ENCODE measurements at regions not wholly inside any gene's neighbourhood (a gene's known extent, or its start where the extent isn't known, plus 50 kb on each side); places are given as distances from the start of the nearest gene placed in this dataset.
A peak's percentile ranks its signal among the peaks of the same experiment; 100 is the strongest.

DNA sequence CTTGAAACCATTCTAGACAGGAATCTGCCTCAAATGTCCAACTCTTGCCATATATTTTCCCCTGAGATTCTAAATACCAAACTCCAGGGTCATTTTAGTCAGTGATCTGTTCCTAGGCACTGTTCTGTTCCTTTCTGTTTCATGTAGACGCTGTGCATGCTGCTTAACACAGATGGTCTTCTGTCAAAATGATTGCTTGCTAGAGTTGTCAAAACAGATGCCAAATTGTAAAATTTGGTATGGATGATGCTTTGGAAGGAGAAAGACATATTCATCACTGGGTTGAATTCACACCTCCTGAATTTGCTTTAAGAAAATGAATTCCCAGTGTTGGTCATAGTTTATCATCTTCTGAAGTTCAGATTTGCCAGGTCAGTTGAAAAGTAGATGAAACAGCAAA is 425.9 kb downstream of the ETS1 start (continued):
- TF ChIP-seq, protein P1, sequence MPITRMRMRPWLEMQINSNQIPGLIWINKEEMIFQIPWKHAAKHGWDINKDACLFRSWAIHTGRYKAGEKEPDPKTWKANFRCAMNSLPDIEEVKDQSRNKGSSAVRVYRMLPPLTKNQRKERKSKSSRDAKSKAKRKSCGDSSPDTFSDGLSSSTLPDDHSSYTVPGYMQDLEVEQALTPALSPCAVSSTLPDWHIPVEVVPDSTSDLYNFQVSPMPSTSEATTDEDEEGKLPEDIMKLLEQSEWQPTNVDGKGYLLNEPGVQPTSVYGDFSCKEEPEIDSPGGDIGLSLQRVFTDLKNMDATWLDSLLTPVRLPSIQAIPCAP (CRISPR knock-in tag; IDR thresholded peaks at IDR 0.05) = no peak
- TF ChIP-seq, protein P2, sequence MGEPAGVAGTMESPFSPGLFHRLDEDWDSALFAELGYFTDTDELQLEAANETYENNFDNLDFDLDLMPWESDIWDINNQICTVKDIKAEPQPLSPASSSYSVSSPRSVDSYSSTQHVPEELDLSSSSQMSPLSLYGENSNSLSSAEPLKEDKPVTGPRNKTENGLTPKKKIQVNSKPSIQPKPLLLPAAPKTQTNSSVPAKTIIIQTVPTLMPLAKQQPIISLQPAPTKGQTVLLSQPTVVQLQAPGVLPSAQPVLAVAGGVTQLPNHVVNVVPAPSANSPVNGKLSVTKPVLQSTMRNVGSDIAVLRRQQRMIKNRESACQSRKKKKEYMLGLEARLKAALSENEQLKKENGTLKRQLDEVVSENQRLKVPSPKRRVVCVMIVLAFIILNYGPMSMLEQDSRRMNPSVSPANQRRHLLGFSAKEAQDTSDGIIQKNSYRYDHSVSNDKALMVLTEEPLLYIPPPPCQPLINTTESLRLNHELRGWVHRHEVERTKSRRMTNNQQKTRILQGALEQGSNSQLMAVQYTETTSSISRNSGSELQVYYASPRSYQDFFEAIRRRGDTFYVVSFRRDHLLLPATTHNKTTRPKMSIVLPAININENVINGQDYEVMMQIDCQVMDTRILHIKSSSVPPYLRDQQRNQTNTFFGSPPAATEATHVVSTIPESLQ (CRISPR knock-in tag; IDR thresholded peaks at IDR 0.05) = no peak
- no peak for TF ChIP-seq FOXJ3 (CRISPR knock-in tag; IDR thresholded peaks at IDR 0.05; ENCODE audit: borderline replicate concordance)
- TF ChIP-seq, protein P3, sequence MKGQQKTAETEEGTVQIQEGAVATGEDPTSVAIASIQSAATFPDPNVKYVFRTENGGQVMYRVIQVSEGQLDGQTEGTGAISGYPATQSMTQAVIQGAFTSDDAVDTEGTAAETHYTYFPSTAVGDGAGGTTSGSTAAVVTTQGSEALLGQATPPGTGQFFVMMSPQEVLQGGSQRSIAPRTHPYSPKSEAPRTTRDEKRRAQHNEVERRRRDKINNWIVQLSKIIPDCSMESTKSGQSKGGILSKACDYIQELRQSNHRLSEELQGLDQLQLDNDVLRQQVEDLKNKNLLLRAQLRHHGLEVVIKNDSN (CRISPR knock-in tag; IDR thresholded peaks at IDR 0.05) = no peak

DNA sequence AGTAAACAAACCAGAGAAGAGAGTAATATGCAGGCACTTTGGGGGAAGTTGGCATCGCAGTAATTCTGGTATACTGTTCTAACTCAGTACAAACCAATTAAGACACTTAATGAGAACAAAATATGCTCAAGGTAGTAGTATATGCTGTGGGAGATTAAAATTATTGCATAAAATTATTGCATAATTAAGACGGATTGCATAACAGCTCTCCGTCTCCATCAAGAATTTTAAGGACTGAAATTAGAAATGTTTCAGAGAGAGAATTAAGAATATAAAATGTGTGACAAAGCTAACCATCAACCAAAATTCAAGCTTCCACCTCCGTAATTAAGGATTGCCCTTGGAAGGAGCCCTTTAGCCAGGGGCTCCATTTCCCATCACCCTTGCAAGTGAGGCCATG is 428.5 kb downstream of the ETS1 start:
- CTCF ChIA-PET = interaction anchor here (1.5 to 2.7 kb wide), 6 partner anchors 9 to 428 kb away, joined by 3 to 66 read pairs (median 14); partner anchors contain the start of gene ETS1
- H3K9me3 Mint-ChIP-seq = no peaks in the 10 kb centered on the region
- no peak for TF ChIP-seq TP53 (CRISPR knock-in tag; IDR thresholded peaks at IDR 0.05)
- no peak for TF ChIP-seq ZNF416 (CRISPR knock-in tag; IDR thresholded peaks at IDR 0.05)
- POLR2A ChIA-PET = no interaction called here
- H3K27me3 Mint-ChIP-seq (ENCODE audit: low read depth) = no peaks in the 10 kb centered on the region; the same call in 1 of the 2 replicates
- DNase-seq (ENCODE audit: low spot score) (no peak), ATAC-seq (no peak)
- no peaks in the 10 kb centered on the region for H3K4me1 Mint-ChIP-seq
- no peak overlapping the region for H3K4me3 Mint-ChIP-seq
- no peak overlapping the region for H3K27ac Mint-ChIP-seq
- H3K36me3 Mint-ChIP-seq = no peaks in the 10 kb centered on the region

DNA sequence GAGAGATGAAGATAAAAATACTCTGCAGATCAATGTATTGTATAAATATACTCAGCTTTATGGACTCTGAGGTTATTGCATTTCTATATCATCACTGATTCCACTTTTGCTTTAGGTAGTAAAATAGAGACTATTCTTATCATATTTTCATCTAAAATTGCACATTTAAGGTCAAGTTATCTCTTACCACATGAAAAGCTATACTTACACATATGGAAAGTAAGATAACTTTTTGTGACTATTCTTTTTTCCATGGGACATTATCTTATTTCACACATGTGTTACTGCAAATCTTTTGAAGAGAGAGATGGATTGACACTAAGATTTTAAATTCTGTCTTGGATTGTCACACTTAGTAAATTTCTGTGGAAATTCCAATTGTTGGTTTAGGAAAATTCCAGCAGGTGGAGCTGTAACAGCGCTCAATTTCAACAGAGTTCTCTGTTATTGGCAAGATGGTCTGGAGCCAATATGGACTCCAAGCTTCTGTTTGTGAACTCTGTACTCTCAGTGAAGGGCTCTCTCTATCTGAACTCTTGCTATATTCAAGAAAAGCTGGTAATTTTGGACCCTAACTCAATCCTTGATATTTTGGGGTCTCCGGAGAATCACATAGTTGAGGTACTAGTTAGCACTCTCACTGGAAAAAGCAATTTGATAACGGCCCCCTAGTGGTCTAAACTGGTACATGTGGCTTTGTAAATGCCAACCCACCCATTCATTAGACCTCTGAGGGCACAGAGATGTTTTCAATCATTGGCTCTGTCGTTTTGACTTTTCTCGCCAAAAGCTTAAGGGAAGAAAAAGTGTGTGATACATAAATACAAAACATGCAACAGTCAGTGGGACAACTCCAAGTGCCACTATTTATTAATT is 429.7 kb downstream of the ETS1 start:
- CTCF ChIA-PET = interaction anchor here (0.5 to 2.7 kb wide), 74 partner anchors 9 to 798 kb away, joined by 3 to 66 read pairs (median 3); partner anchors contain the start of genes ETS1 and KCNJ5
- Mint-ChIP-seq H3K9me3 (no peaks in the 10 kb centered on the region), H3K27ac (no peak overlapping the region), H3K4me1 (no peaks in the 10 kb centered on the region), H3K27me3 (ENCODE audit: low read depth) (no peaks in the 10 kb centered on the region; the same call in 1 of the 2 replicates), H3K4me3 (peak overlapping the region; percentile 49), H3K36me3 (no peaks in the 10 kb centered on the region)
- ATAC-seq = peak; percentile 87
- POLR2A ChIA-PET = interaction anchor here (0.6 kb wide), 1 partner anchor 13 kb away, joined by 3 read pairs; no protein-coding TSS in a partner anchor
- DNase-seq (ENCODE audit: low spot score) = peak; percentile 47
- TF ChIP-seq SOX15 (CRISPR knock-in tag; IDR thresholded peaks at IDR 0.05) = no peak
- TF ChIP-seq, protein P4, sequence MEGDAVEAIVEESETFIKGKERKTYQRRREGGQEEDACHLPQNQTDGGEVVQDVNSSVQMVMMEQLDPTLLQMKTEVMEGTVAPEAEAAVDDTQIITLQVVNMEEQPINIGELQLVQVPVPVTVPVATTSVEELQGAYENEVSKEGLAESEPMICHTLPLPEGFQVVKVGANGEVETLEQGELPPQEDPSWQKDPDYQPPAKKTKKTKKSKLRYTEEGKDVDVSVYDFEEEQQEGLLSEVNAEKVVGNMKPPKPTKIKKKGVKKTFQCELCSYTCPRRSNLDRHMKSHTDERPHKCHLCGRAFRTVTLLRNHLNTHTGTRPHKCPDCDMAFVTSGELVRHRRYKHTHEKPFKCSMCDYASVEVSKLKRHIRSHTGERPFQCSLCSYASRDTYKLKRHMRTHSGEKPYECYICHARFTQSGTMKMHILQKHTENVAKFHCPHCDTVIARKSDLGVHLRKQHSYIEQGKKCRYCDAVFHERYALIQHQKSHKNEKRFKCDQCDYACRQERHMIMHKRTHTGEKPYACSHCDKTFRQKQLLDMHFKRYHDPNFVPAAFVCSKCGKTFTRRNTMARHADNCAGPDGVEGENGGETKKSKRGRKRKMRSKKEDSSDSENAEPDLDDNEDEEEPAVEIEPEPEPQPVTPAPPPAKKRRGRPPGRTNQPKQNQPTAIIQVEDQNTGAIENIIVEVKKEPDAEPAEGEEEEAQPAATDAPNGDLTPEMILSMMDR (IDR thresholded peaks at IDR 0.05) = peak; percentile 89

DNA sequence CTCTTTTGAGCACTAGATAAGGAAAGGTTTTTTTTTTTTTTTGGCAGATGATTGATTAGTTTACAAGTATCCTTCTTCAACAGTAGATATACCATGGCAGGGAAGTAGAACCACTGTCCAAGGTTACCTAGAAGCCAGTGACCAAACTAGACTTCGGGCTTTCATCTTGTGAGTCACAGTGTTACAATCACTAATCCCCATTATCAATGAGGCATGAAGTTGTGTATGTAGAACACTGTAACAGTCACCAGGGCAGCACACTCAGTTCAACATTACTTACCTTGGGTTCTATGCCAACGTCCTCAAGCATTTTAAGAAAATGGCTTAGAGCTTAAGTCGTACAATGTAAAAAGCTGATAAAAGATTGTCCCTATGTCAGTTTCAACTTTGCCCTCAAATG is 430.9 kb downstream of the ETS1 start:
- Mint-ChIP-seq H3K4me1 (no peaks in the 10 kb centered on the region), H3K4me3 (no peak overlapping the region), H3K9me3 (no peaks in the 10 kb centered on the region), H3K27me3 (ENCODE audit: low read depth) (no peaks in the 10 kb centered on the region; the same call in 1 of the 2 replicates), H3K27ac (no peak overlapping the region), H3K36me3 (no peaks in the 10 kb centered on the region)
- no peak for ATAC-seq
- CTCF ChIA-PET = interaction anchor here (0.6 to 2.7 kb wide), 9 partner anchors 8 to 476 kb away, joined by 3 to 66 read pairs (median 8); no protein-coding TSS in a partner anchor
- POLR2A ChIA-PET = no interaction called here
- DNase-seq (ENCODE audit: low spot score) = no peak
- TF ChIP-seq ZNF138 (CRISPR knock-in tag; conservative IDR thresholded peaks at IDR 0.05) (no peak), NFATC4 (CRISPR knock-in tag; IDR thresholded peaks at IDR 0.05) (no peak), NR3C1 (CRISPR knock-in tag; conservative IDR thresholded peaks at IDR 0.05; ENCODE audit: low read depth) (no peak), ETV6 (CRISPR knock-in tag; IDR thresholded peaks at IDR 0.05) (no peak)
- TF ChIP-seq, protein P5, sequence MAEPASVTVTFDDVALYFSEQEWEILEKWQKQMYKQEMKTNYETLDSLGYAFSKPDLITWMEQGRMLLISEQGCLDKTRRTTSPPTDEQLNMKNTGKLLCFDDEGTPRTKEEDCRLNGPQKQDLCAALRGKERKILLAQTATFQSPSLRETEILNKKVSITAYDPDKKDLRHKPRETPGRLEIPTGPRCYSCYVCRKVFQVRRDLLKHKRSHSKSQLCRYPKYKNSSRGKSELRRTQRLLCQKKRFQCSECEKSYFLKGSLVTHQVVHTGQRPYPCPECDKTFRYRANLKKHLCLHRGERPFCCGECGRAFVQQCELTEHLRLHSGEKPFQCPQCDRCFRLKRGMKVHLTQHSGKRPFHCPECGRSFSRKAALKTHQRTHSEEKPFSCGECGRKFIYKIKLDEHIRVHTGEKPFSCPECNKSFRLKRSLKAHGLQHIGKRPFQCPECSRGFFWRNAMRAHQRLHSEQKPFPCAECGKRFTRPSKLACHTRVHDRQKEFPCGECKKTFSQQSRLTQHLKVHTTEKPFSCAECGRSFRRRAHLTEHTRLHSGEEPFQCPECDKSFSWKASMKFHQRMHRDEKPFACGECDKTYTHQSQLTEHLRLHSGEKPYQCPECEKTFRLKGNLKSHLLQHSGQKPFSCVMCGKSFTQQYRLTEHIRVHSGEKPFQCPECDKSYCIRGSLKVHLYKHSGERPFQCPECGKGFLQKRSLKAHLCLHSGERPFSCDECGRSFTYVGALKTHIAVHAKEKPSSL (CRISPR knock-in tag; conservative IDR thresholded peaks at IDR 0.05) = no peak
- TF ChIP-seq, protein P6, sequence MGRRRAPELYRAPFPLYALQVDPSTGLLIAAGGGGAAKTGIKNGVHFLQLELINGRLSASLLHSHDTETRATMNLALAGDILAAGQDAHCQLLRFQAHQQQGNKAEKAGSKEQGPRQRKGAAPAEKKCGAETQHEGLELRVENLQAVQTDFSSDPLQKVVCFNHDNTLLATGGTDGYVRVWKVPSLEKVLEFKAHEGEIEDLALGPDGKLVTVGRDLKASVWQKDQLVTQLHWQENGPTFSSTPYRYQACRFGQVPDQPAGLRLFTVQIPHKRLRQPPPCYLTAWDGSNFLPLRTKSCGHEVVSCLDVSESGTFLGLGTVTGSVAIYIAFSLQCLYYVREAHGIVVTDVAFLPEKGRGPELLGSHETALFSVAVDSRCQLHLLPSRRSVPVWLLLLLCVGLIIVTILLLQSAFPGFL (CRISPR knock-in tag; IDR thresholded peaks at IDR 0.05; ENCODE audit: borderline replicate concordance) = no peak
- TF ChIP-seq, protein P7, sequence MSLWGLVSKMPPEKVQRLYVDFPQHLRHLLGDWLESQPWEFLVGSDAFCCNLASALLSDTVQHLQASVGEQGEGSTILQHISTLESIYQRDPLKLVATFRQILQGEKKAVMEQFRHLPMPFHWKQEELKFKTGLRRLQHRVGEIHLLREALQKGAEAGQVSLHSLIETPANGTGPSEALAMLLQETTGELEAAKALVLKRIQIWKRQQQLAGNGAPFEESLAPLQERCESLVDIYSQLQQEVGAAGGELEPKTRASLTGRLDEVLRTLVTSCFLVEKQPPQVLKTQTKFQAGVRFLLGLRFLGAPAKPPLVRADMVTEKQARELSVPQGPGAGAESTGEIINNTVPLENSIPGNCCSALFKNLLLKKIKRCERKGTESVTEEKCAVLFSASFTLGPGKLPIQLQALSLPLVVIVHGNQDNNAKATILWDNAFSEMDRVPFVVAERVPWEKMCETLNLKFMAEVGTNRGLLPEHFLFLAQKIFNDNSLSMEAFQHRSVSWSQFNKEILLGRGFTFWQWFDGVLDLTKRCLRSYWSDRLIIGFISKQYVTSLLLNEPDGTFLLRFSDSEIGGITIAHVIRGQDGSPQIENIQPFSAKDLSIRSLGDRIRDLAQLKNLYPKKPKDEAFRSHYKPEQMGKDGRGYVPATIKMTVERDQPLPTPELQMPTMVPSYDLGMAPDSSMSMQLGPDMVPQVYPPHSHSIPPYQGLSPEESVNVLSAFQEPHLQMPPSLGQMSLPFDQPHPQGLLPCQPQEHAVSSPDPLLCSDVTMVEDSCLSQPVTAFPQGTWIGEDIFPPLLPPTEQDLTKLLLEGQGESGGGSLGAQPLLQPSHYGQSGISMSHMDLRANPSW (CRISPR knock-in tag; conservative IDR thresholded peaks at IDR 0.05; ENCODE audit: low read depth) = no peak
- TF ChIP-seq, protein P1 (CRISPR knock-in tag; IDR thresholded peaks at IDR 0.05) = no peak

Measured in WTC11 (cell line).